HEK293 (cell line): ENCODE measurements at regions not wholly inside any gene's neighbourhood (a gene's known extent, or its start where the extent isn't known, plus 50 kb on each side); places are given as distances from the start of the nearest gene placed in this dataset.

Experiments
- OSR2 ChIP-seq: fragments of 450-650 bp; formaldehyde crosslinking; IDR thresholded peaks from 2 replicates; pipeline ENCODE4 v1.5.1; 2016; ENCODE audit warnings: missing biosample characterization, missing genetic modification characterization
- PRDM1 ChIP-seq: fragments of 450-650 bp; formaldehyde crosslinking; IDR thresholded peaks from 2 replicates; pipeline ENCODE4; 2016; ENCODE audit warnings: missing biosample characterization, missing genetic modification characterization
- ZFP37 ChIP-seq: fragments of 450-650 bp; formaldehyde crosslinking; IDR thresholded peaks from 2 replicates; pipeline ENCODE4 v1.5.1; 2016; ENCODE audit warnings: missing biosample characterization, missing genetic modification characterization
- ZNF239 ChIP-seq: fragments of 450-650 bp; formaldehyde crosslinking; IDR thresholded peaks from 2 replicates; pipeline ENCODE4 v1.5.1; 2016; ENCODE audit warnings: missing biosample characterization, missing genetic modification characterization
- ZNF324 ChIP-seq: fragments of 450-650 bp; formaldehyde crosslinking; IDR thresholded peaks from 2 replicates; pipeline ENCODE4 v1.5.1; 2016; ENCODE audit warnings: missing biosample characterization, missing genetic modification characterization
- ZNF510 ChIP-seq: fragments of 450-650 bp; formaldehyde crosslinking; IDR thresholded peaks from 2 replicates; pipeline ENCODE4 v1.5.1; 2018; ENCODE audit warnings: mild to moderate bottlenecking, missing genetic modification characterization, missing biosample characterization; ENCODE audit not compliant: insufficient replicate concordance
- TF ChIP-seq, protein P1 (sequence below): fragments of 450-650 bp; formaldehyde crosslinking; IDR thresholded peaks from 2 replicates; pipeline ENCODE4 v1.5.1; 2016; ENCODE audit warnings: missing biosample characterization, missing genetic modification characterization
- TF ChIP-seq, protein P2 (sequence below): fragments of 450-650 bp; formaldehyde crosslinking; IDR thresholded peaks from 2 replicates; pipeline ENCODE4 v1.5.1; 2016; ENCODE audit warnings: missing biosample characterization, missing genetic modification characterization

DNA sequence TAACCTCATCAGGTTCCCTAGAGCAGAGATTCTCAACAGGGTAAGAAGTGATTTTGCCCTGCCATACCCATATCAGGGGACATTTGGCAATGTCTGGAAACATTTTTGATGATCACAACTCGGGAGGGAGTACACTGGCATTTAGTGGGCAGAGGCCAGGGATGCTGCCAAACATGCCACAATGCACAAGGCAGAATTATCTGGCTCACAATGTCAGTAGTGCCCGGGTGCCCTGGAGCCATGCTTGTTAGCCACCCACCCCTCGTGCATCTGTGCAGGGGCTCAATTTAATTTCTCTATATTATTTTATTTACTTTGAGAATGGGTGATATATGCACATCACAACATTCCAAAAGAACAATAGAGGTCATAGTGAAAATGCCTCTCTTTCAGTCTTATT, 82.0 kb upstream of the DHX15 start:
- TF ChIP-seq, protein P1, sequence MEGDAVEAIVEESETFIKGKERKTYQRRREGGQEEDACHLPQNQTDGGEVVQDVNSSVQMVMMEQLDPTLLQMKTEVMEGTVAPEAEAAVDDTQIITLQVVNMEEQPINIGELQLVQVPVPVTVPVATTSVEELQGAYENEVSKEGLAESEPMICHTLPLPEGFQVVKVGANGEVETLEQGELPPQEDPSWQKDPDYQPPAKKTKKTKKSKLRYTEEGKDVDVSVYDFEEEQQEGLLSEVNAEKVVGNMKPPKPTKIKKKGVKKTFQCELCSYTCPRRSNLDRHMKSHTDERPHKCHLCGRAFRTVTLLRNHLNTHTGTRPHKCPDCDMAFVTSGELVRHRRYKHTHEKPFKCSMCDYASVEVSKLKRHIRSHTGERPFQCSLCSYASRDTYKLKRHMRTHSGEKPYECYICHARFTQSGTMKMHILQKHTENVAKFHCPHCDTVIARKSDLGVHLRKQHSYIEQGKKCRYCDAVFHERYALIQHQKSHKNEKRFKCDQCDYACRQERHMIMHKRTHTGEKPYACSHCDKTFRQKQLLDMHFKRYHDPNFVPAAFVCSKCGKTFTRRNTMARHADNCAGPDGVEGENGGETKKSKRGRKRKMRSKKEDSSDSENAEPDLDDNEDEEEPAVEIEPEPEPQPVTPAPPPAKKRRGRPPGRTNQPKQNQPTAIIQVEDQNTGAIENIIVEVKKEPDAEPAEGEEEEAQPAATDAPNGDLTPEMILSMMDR (tag by site-specific recombination) = no peak
- TF ChIP-seq ZNF239 (tag by site-specific recombination) (no peak), ZNF510 (tag by site-specific recombination) (no peak), PRDM1 (tag by site-specific recombination) (no peak), OSR2 (tag by site-specific recombination) (no peak), ZNF324 (tag by site-specific recombination) (no peak), ZFP37 (tag by site-specific recombination) (no peak)
- TF ChIP-seq, protein P2, sequence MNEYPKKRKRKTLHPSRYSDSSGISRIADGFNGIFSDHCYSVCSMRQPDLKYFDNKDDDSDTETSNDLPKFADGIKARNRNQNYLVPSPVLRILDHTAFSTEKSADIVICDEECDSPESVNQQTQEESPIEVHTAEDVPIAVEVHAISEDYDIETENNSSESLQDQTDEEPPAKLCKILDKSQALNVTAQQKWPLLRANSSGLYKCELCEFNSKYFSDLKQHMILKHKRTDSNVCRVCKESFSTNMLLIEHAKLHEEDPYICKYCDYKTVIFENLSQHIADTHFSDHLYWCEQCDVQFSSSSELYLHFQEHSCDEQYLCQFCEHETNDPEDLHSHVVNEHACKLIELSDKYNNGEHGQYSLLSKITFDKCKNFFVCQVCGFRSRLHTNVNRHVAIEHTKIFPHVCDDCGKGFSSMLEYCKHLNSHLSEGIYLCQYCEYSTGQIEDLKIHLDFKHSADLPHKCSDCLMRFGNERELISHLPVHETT = no peak
